ENCODE measurements at regions not wholly inside any gene's neighbourhood (a gene's known extent, or its start where the extent isn't known, plus 50 kb on each side); places are given as distances from the start of the nearest gene placed in this dataset.
"Not testable (repeated sequence)": the region's sequence is repeated elsewhere in the genome, so short reads cannot be mapped to it uniquely, and the experiment has no call there.

DNA sequence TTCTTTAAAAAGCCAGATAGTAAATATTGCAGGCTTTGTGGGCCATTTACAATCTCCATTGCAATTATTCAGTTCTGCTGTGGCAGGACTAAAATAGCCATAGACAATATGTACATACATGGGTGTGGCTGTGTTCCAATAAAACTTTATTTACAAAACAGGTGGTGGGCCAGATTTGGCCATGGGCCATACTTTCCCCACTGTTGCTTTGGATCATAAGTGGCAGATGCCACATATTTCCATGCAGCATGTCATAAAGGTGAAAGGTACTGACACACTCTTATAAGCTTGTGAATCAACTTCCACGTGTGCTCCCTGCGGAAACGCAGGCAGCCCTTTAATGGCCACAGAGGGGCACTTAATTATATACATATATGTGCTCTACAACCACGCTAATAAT lies 244.4 kb upstream of the FOXN3 start:
- H3K27ac ChIP-seq (ENCODE audit: low read depth, low read length) = no peak overlapping the region
- Mint-ChIP-seq H3K4me3 (ENCODE audit: unreplicated experiment) (no peak overlapping the region), H3K27me3 (ENCODE audit: low read depth, unreplicated experiment) (no peaks in the 10 kb centered on the region), H3K36me3 (ENCODE audit: low read depth, unreplicated experiment) (peaks cover 2% of the 10 kb centered on the region), H3K27ac (ENCODE audit: unreplicated experiment) (no peak overlapping the region), H3K4me1 (ENCODE audit: low read depth, unreplicated experiment) (peaks cover 3% of the 10 kb centered on the region), H3K9me3 (ENCODE audit: unreplicated experiment) (peaks cover 6% of the 10 kb centered on the region)
- no peak overlapping the region for H3K4me2 ChIP-seq (ENCODE audit: low read length)
- TF ChIP-seq EZH2 (IDR thresholded peaks at IDR 0.05; ENCODE audit: insufficient read depth, low read length) = no peak
- TF ChIP-seq, protein P1, sequence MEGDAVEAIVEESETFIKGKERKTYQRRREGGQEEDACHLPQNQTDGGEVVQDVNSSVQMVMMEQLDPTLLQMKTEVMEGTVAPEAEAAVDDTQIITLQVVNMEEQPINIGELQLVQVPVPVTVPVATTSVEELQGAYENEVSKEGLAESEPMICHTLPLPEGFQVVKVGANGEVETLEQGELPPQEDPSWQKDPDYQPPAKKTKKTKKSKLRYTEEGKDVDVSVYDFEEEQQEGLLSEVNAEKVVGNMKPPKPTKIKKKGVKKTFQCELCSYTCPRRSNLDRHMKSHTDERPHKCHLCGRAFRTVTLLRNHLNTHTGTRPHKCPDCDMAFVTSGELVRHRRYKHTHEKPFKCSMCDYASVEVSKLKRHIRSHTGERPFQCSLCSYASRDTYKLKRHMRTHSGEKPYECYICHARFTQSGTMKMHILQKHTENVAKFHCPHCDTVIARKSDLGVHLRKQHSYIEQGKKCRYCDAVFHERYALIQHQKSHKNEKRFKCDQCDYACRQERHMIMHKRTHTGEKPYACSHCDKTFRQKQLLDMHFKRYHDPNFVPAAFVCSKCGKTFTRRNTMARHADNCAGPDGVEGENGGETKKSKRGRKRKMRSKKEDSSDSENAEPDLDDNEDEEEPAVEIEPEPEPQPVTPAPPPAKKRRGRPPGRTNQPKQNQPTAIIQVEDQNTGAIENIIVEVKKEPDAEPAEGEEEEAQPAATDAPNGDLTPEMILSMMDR (IDR thresholded peaks at IDR 0.05; ENCODE audit: insufficient read depth, low read depth, low read length) = no peak
- no peaks in the 10 kb centered on the region for H3K9me3 ChIP-seq (ENCODE audit: insufficient read depth, low read depth, low read length)
- H3K36me3 ChIP-seq (ENCODE audit: insufficient read depth, low read length) = no peaks in the 10 kb centered on the region
- no peak overlapping the region for H3K9ac ChIP-seq (ENCODE audit: low read length)
- H2AFZ ChIP-seq (ENCODE audit: low read depth, low read length) = no peak overlapping the region
- H3K79me2 ChIP-seq (ENCODE audit: insufficient read depth, low read length) = no peaks in the 10 kb centered on the region
- no peaks in the 10 kb centered on the region for H3K27me3 ChIP-seq (ENCODE audit: insufficient read depth, low read length)
- H3K4me3 ChIP-seq (ENCODE audit: insufficient read depth, low read depth, low read length) = no peak overlapping the region
- FAIRE-seq (no peak), DNase-seq (ENCODE audit: low read depth) (no peak)
- no peaks in the 10 kb centered on the region for H3K4me1 ChIP-seq (ENCODE audit: insufficient read depth, low read length)
- no peaks in the 10 kb centered on the region for H4K20me1 ChIP-seq (ENCODE audit: insufficient read depth, low read length)

GRCh38 chr14:89660625-89661233 lies 243.7 kb upstream of the FOXN3 start:
- H3K4me1 Mint-ChIP-seq (ENCODE audit: low read depth, unreplicated experiment); H3K79me2 ChIP-seq (ENCODE audit: insufficient read depth, low read length); H3K4me3 ChIP-seq (ENCODE audit: insufficient read depth, low read depth, low read length); DNase-seq (ENCODE audit: low read depth); H3K4me2 ChIP-seq (ENCODE audit: low read length); H3K27ac Mint-ChIP-seq (ENCODE audit: unreplicated experiment); H4K20me1 ChIP-seq (ENCODE audit: insufficient read depth, low read length); H2AFZ ChIP-seq (ENCODE audit: low read depth, low read length); H3K9me3 Mint-ChIP-seq (ENCODE audit: unreplicated experiment); H3K4me1 ChIP-seq (ENCODE audit: insufficient read depth, low read length); H3K36me3 Mint-ChIP-seq (ENCODE audit: low read depth, unreplicated experiment); H3K27me3 Mint-ChIP-seq (ENCODE audit: low read depth, unreplicated experiment); H3K36me3 ChIP-seq (ENCODE audit: insufficient read depth, low read length); H3K27me3 ChIP-seq (ENCODE audit: insufficient read depth, low read length); H3K9ac ChIP-seq (ENCODE audit: low read length); H3K4me3 Mint-ChIP-seq (ENCODE audit: unreplicated experiment); FAIRE-seq; H3K9me3 ChIP-seq (ENCODE audit: insufficient read depth, low read depth, low read length); H3K27ac ChIP-seq (ENCODE audit: low read depth, low read length): not testable (repeated sequence)

GRCh38 chr14:89660166-89660565 lies 243.1 kb upstream of the FOXN3 start:
- peak; percentile 20 for DNase-seq (ENCODE audit: low read depth)
- H3K27me3 Mint-ChIP-seq (ENCODE audit: low read depth, unreplicated experiment) = no peaks in the 10 kb centered on the region
- Histone ChIP-seq H2AFZ (ENCODE audit: low read depth, low read length) (no peak overlapping the region), H3K79me2 (ENCODE audit: insufficient read depth, low read length) (no peaks in the 10 kb centered on the region), H3K36me3 (ENCODE audit: insufficient read depth, low read length) (no peaks in the 10 kb centered on the region), H3K9ac (ENCODE audit: low read length) (no peak overlapping the region), H3K27ac (ENCODE audit: low read depth, low read length) (no peak overlapping the region), H3K9me3 (ENCODE audit: insufficient read depth, low read depth, low read length) (no peaks in the 10 kb centered on the region), H3K4me1 (ENCODE audit: insufficient read depth, low read length) (no peaks in the 10 kb centered on the region), H3K27me3 (ENCODE audit: insufficient read depth, low read length) (no peaks in the 10 kb centered on the region), H4K20me1 (ENCODE audit: insufficient read depth, low read length) (no peaks in the 10 kb centered on the region), H3K4me3 (ENCODE audit: insufficient read depth, low read depth, low read length) (no peak overlapping the region), H3K4me2 (ENCODE audit: low read length) (no peak overlapping the region)
- no peak for FAIRE-seq
- peaks cover 3% of the 10 kb centered on the region for H3K4me1 Mint-ChIP-seq (ENCODE audit: low read depth, unreplicated experiment)
- no peak overlapping the region for H3K27ac Mint-ChIP-seq (ENCODE audit: unreplicated experiment)
- no peak for TF ChIP-seq EZH2 (IDR thresholded peaks at IDR 0.05; ENCODE audit: insufficient read depth, low read length)
- TF ChIP-seq, protein P1 (IDR thresholded peaks at IDR 0.05; ENCODE audit: insufficient read depth, low read depth, low read length) = no peak
- H3K9me3 Mint-ChIP-seq (ENCODE audit: unreplicated experiment) = peaks cover 6% of the 10 kb centered on the region
- H3K36me3 Mint-ChIP-seq (ENCODE audit: low read depth, unreplicated experiment) = peaks cover 2% of the 10 kb centered on the region
- H3K4me3 Mint-ChIP-seq (ENCODE audit: unreplicated experiment) = no peak overlapping the region
